ENCODE measurements at regions not wholly inside any gene's neighbourhood (a gene's known extent, or its start where the extent isn't known, plus 50 kb on each side); places are given as distances from the start of the nearest gene placed in this dataset.

- TF ChIP-seq POLR2A (IDR thresholded peaks at IDR 0.05) = no peak
- TF ChIP-seq POLR2AphosphoS5 (IDR thresholded peaks at IDR 0.05; ENCODE audit: insufficient read depth in 1 of 2, low read depth in 1 of 2) = no peak
- no peak for TF ChIP-seq CTCF (IDR thresholded peaks at IDR 0.05)
Observed at GRCh38 chr21:27233514-27234115, 266.7 kb upstream of the ADAMTS5 start.

Measured in vagina (tissue), 2 donors.